ENCODE measurements at regions not wholly inside any gene's neighbourhood (a gene's known extent, or its start where the extent isn't known, plus 50 kb on each side); places are given as distances from the start of the nearest gene placed in this dataset.

GRCh38 chr2:21770787-21771186, 647.0 kb downstream of the TDRD15 start:
- TF ChIP-seq, protein P1, sequence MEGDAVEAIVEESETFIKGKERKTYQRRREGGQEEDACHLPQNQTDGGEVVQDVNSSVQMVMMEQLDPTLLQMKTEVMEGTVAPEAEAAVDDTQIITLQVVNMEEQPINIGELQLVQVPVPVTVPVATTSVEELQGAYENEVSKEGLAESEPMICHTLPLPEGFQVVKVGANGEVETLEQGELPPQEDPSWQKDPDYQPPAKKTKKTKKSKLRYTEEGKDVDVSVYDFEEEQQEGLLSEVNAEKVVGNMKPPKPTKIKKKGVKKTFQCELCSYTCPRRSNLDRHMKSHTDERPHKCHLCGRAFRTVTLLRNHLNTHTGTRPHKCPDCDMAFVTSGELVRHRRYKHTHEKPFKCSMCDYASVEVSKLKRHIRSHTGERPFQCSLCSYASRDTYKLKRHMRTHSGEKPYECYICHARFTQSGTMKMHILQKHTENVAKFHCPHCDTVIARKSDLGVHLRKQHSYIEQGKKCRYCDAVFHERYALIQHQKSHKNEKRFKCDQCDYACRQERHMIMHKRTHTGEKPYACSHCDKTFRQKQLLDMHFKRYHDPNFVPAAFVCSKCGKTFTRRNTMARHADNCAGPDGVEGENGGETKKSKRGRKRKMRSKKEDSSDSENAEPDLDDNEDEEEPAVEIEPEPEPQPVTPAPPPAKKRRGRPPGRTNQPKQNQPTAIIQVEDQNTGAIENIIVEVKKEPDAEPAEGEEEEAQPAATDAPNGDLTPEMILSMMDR (IDR thresholded peaks at IDR 0.05): no peak
- no peak for TF ChIP-seq POLR2AphosphoS5 (IDR thresholded peaks at IDR 0.05; ENCODE audit: insufficient read depth in 1 of 2, low read depth in 1 of 2)

All from vagina (tissue), 2 donors.